HepG2 (cell line): ENCODE measurements at regions not wholly inside any gene's neighbourhood (a gene's known extent, or its start where the extent isn't known, plus 50 kb on each side); places are given as distances from the start of the nearest gene placed in this dataset.

Source experiments
- ATAC-seq: fragments of 200-7000 bp; cut with Tn5 transposase; 3 replicates; pipeline ENCODE4 v1.9.1; 2020; ENCODE audit warnings: mild to moderate bottlenecking, moderate library complexity
- BruUV-seq: library from RNA; stranded (reverse); fragments of 400-500 nt; replicated peaks from 2 replicates; lab custom pipeline; 2021; lab: Mats Ljungman, UMichigan
- CTCF ChIA-PET: fragments of 300-600 bp; formaldehyde crosslinking; extraction: SDS; loops from one replicate; lab custom pipeline; 2021; ENCODE audit warnings: low total read pairs, inconsistent platforms, low intra/inter-chr PET ratio; lab: Yijun Ruan, JAX
- POLR2A ChIA-PET: fragments of 350-600 bp; sonication (Branson Sonifier 250); formaldehyde crosslinking; loops from one replicate; lab custom pipeline; 2020; ENCODE audit warnings: antibody characterized with exemption, inconsistent platforms; lab: Yijun Ruan, JAX
- DNase-seq: peaks from one replicate; pipeline ENCODE4 v3.0.0-alpha.2; 2015; ENCODE audit warnings: low spot score
- FAIRE-seq: peaks from 3 replicates; lab custom pipeline; 2011; peaks lifted over from hg19 to GRCh38; lab: Jason Lieb, UNC
- H2AFZ ChIP-seq: one replicate; pipeline ENCODE4 v1.6.1; 2011; ENCODE audit warnings: low read length, inconsistent platforms
- H3K27ac ChIP-seq: fragments of 300-600 bp; 3 replicates; pipeline ENCODE4 v1.8.0; 2011; ENCODE audit warnings: mixed run types, mild to moderate bottlenecking, mixed read lengths, low read length, inconsistent platforms; ENCODE audit not compliant: insufficient read depth; ENCODE audit errors: extremely low read length
- H3K27me3 ChIP-seq, 2 experiments: fragments of 200-600 bp in 1 of 2; 2 replicates in 1 of 2; 3 replicates in 1 of 2; pipeline versions ENCODE4 v1.6.0 to v1.8.0; 2011; ENCODE audit warnings: low read length in 2 of 2, mild to moderate bottlenecking in 2 of 2, moderate library complexity in 2 of 2, inconsistent platforms in 1 of 2; ENCODE audit not compliant: insufficient read depth in 2 of 2, control insufficient read depth in 1 of 2
- H3K36me3 ChIP-seq, 2 experiments: fragments of 200-600 bp in 1 of 2; replicated peaks in 1 of 2; 2 replicates in 1 of 2; 3 replicates in 1 of 2; pipeline versions ENCODE4 v1.5.1 to v1.8.0; 2011; ENCODE audit warnings: low read length in 2 of 2, inconsistent platforms in 1 of 2; ENCODE audit not compliant: insufficient read depth in 2 of 2, control insufficient read depth in 1 of 2
- H3K4me1 ChIP-seq: 2 replicates; pipeline ENCODE4 v1.5.1; 2012; ENCODE audit warnings: low read length, inconsistent platforms; ENCODE audit not compliant: insufficient read depth
- H3K4me2 ChIP-seq: 2 replicates; pipeline ENCODE4 v1.6.0; 2011; ENCODE audit warnings: low read depth, low read length, inconsistent platforms
- H3K4me3 ChIP-seq, 3 experiments: fragments of 200-600 bp in 1 of 3; sonication (generic), shearing (Covaris generic) in 1 of 3; replicated peaks in 1 of 3; 2 replicates each; pipeline ENCODE4 v1.5.1; 2011 to 2016; ENCODE audit warnings: low read length in 3 of 3, inconsistent platforms in 2 of 3, low read depth in 2 of 3, mild to moderate bottlenecking in 2 of 3, control low read depth in 1 of 3, mixed read lengths in 1 of 3; ENCODE audit not compliant: insufficient read depth in 1 of 3
- H3K79me2 ChIP-seq: one replicate; pipeline ENCODE4 v1.6.1; 2011; ENCODE audit warnings: low read length, inconsistent platforms; ENCODE audit not compliant: insufficient read depth
- H3K9ac ChIP-seq: 2 replicates; pipeline ENCODE4 v1.6.0; 2011; ENCODE audit warnings: mild to moderate bottlenecking, low read depth, low read length, inconsistent platforms; ENCODE audit not compliant: insufficient read depth
- H3K9me3 ChIP-seq: 2 replicates; pipeline ENCODE4 v1.5.1; 2012; ENCODE audit warnings: mild to moderate bottlenecking, low read length
- H4K20me1 ChIP-seq: 2 replicates; pipeline ENCODE4 v1.6.0; 2011; ENCODE audit warnings: inconsistent platforms, mild to moderate bottlenecking, low read length, moderate library complexity; ENCODE audit not compliant: insufficient read depth
- CEBPB ChIP-seq: IDR thresholded peaks from 2 replicates; pipeline ENCODE4 v1.6.1; 2011; ENCODE audit warnings: low read depth, low read length, improper control_type of control experiment, borderline replicate concordance
- FOSL1 ChIP-seq: sonication (generic); formaldehyde crosslinking; IDR thresholded peaks from 2 replicates; pipeline ENCODE4 v1.9.0; 2021; ENCODE audit warnings: missing genetic modification reagents, borderline replicate concordance
- HDAC6 ChIP-seq: fragments of 200-600 bp; sonication (generic); IDR thresholded peaks from 2 replicates; pipeline ENCODE4 v1.7.0; 2017; ENCODE audit warnings: mild to moderate bottlenecking, antibody characterized with exemption, low read length, low read depth
- MTF1 ChIP-seq: sonication (generic); formaldehyde crosslinking; IDR thresholded peaks from 2 replicates; pipeline ENCODE4 v1.5.0; 2020; ENCODE audit warnings: missing genetic modification reagents
- NFRKB ChIP-seq: fragments of 450-650 bp; IDR thresholded peaks from 2 replicates; pipeline ENCODE4 v1.6.1; 2017
- NRL ChIP-seq: sonication (generic); formaldehyde crosslinking; IDR thresholded peaks from 2 replicates; pipeline ENCODE4 v1.5.0; 2020; ENCODE audit warnings: missing genetic modification reagents, mild to moderate bottlenecking, moderate library complexity, borderline replicate concordance
- PAXIP1 ChIP-seq: sonication (generic); formaldehyde crosslinking; conservative IDR thresholded peaks from 2 replicates; pipeline ENCODE4 v1.4.0; 2020; ENCODE audit warnings: mild to moderate bottlenecking, missing genetic modification reagents, moderate library complexity
- SP1 ChIP-seq, 2 experiments: fragments of 450-650 bp in 1 of 2; sonication (generic) in 1 of 2; formaldehyde crosslinking in 1 of 2; IDR thresholded peaks; 2 replicates each; pipeline versions ENCODE4 v1.4.0 to v1.6.1; 2016 to 2020; ENCODE audit warnings: missing genetic modification reagents in 1 of 2
- ZBTB44 ChIP-seq: sonication (generic); formaldehyde crosslinking; IDR thresholded peaks from 2 replicates; pipeline ENCODE4 v1.4.0; 2020; ENCODE audit warnings: missing genetic modification reagents
- ZFP90 ChIP-seq: sonication (generic); formaldehyde crosslinking; IDR thresholded peaks from 2 replicates; pipeline ENCODE4 v1.8.0; 2022; ENCODE audit warnings: missing genetic modification reagents, mild to moderate bottlenecking, inconsistent platforms, borderline replicate concordance
- ZNF235 ChIP-seq: sonication (generic); formaldehyde crosslinking; IDR thresholded peaks from 2 replicates; pipeline ENCODE4 v1.8.1; 2023; ENCODE audit warnings: mild to moderate bottlenecking, missing genetic modification reagents, borderline replicate concordance
- ZNF276 ChIP-seq: sonication (generic); formaldehyde crosslinking; IDR thresholded peaks from 2 replicates; pipeline ENCODE4 v1.4.0; 2020; ENCODE audit warnings: mild to moderate bottlenecking, low read depth, missing genetic modification reagents
- ZNF704 ChIP-seq: sonication (generic); formaldehyde crosslinking; IDR thresholded peaks from 2 replicates; pipeline ENCODE4 v1.8.1; 2023; ENCODE audit warnings: mild to moderate bottlenecking, inconsistent platforms, moderate library complexity, missing genetic modification reagents, borderline replicate concordance
- ZNF891 ChIP-seq: sonication (generic); formaldehyde crosslinking; IDR thresholded peaks from 2 replicates; pipeline ENCODE4 v1.5.0; 2020; ENCODE audit warnings: mild to moderate bottlenecking, missing genetic modification reagents
- ZSCAN20 ChIP-seq: sonication (generic); formaldehyde crosslinking; IDR thresholded peaks from 2 replicates; pipeline ENCODE4 v1.4.0; 2020; ENCODE audit warnings: missing genetic modification reagents, mild to moderate bottlenecking, borderline replicate concordance
- WGBS: methylation state at CpG from one replicate; pipeline ENCODE4 v1.1.6; 2017; ENCODE audit warnings: low lambda C conversion rate; 5-methylcytosine and 5-hydroxymethylcytosine counted together
- in situ Hi-C: cut with HindIII; loops from 2 replicates; pipeline ENCODE4 v1.10.0; 2017; ENCODE audit warnings: low pct_unique_long_range_greater_than_20kb; ENCODE audit not compliant: extremely low pct_ligation_motif_present
- intact Hi-C: fragments of 100-400 bp; cut with micrococcal nuclease; formaldehyde crosslinking; loops from one replicate; pipeline ENCODE4 v1.10.0; 2022; ENCODE audit not compliant: unreplicated experiment

GRCh38 chr2:105641389-105641811, 103.3 kb upstream of the NCK2 start:
- Histone ChIP-seq H3K27me3 (peaks cover 0 to 38% of the 10 kb centered on the region in 2 experiments; a peak in 4 of 5 replicates), H3K9ac (no peak overlapping the region), H3K36me3 (no peaks in the 10 kb centered on the region), H3K4me1 (peaks cover 26% of the 10 kb centered on the region)
- POLR2A ChIA-PET = no interaction called here
- CTCF ChIA-PET = no interaction called here
- 60% methylated on average over 12 of the region's 12 CpGs for WGBS
- no peak for FAIRE-seq
- TF ChIP-seq FOSL1 (no peak), MTF1 (CRISPR knock-in tag) (no peak), SP1 (IDR thresholded peaks at IDR 0.05) (no peak), SP1 (CRISPR knock-in tag; IDR thresholded peaks at IDR 0.05) (no peak), ZNF704 (no peak), ZBTB44 (CRISPR knock-in tag) (no peak), ZNF891 (no peak), NFRKB (no peak), ZSCAN20 (no peak), ZNF276 (CRISPR knock-in tag) (no peak), ZFP90 (CRISPR knock-in tag) (no peak), PAXIP1 (CRISPR knock-in tag) (no peak), NRL (CRISPR knock-in tag) (no peak), HDAC6 (no peak), ZNF235 (CRISPR knock-in tag) (no peak), CEBPB (no peak)
- TF ChIP-seq, all 625 proteins: peak for 0
- no peaks in the 10 kb centered on the region for H4K20me1 ChIP-seq
- no peak overlapping the region for H3K4me2 ChIP-seq
- H3K9me3 ChIP-seq = no peaks in the 10 kb centered on the region
- intact Hi-C loops = no loop called here
- no peak for ATAC-seq
- no peak overlapping the region for H3K4me3 ChIP-seq
- no peak for DNase-seq
- no peak overlapping the region for H3K27ac ChIP-seq
- in situ Hi-C loops = no loop called here
- no peak overlapping the region for H2AFZ ChIP-seq
- H3K79me2 ChIP-seq = no peaks in the 10 kb centered on the region
- BruUV-seq = no TSS peak
